Hypothalamus (tissue), 51 donors: ENCODE measurements at regions not wholly inside any gene's neighbourhood (a gene's known extent, or its start where the extent isn't known, plus 50 kb on each side); places are given as distances from the start of the nearest gene placed in this dataset.

Experiments used
- DNase-seq, 51 donors: peaks; one replicate each; lab custom pipeline; 2025; lab: John Stamatoyannopoulos, UW

DNA sequence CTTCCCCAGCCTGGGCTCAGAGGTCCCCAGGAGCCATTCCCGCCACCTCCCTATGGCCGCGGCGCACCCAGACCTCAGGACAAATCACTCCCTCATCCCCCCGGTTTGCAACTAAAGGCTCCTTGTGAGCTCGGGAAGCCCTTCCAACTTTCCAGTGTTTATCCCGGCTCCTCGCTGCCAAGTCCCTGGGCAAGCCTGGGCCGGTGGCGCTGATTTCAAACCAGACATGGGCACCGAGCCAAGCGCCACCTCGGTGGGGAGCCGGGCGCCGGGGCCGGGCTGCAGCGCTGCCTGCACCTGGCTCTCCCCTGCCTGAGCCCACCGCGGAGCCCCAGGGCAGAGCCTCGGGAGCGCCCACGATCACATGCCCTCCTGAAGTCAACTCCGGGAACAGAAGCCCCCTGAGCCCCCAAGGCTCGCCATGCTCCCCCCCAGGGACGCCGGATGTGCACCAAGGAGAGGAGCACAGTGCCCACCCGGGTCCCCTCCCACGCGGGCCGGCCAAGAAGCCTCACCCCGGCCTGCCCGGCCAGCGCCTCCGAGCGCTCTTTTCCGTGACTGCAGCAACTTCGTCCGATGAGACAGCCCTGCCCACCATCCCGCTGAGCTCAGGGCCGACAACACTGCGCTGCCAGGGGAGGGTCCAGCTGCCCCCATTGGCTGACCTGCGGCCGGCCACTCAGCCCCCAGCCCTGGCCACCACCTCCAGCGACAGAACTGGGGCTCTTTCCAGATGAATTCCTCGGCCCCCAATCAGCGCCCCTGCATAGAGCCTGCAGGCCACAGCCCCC lies 50.0 kb downstream of the NCOR2 start:
- DNase-seq = peak in 47 of 51 donors; percentile 27 to 83 (median 69)

DNA sequence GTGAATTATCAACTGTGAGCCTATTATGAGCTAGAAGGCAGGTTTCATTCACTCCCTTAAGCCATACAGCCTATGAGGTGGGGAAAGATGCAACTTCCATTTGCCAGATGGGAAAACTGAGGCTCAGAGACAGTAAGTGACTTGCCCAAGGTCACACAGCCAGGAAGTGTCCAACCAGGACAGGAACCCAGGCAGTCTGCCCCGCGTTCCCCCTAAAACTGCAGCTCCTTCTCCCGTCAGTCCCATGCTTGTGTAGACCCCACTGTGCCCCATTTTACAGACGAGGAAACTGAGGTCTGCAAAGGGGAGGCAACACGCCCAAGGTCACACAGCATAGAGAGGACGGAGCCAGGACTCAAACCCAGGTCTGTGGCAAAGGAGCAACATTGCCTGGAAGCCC lies 50.6 kb downstream of the NCOR2 start:
- no peak for DNase-seq

DNA sequence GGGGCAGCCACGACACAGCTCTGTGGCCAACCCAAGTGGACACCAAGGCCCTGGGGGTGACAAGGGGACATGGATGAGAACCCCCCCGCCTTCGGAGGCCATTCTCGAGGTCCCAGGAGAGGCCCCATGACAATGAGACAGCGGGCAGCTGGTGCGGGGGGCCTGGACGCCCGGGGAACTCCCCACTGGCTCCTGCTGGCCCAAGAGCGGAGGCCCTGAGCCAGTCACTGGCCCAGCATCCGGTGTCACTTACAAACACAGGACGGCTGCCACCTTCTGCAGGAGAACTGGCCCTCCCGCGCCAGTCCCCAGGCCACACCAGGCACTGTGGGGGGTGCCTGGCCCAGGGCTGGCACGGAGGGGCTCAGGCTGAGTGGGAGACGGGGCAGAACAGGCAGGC lies 51.4 kb downstream of the NCOR2 start:
- DNase-seq = peak in 16 of 51 donors; percentile 12 to 39 (median 30)

DNA sequence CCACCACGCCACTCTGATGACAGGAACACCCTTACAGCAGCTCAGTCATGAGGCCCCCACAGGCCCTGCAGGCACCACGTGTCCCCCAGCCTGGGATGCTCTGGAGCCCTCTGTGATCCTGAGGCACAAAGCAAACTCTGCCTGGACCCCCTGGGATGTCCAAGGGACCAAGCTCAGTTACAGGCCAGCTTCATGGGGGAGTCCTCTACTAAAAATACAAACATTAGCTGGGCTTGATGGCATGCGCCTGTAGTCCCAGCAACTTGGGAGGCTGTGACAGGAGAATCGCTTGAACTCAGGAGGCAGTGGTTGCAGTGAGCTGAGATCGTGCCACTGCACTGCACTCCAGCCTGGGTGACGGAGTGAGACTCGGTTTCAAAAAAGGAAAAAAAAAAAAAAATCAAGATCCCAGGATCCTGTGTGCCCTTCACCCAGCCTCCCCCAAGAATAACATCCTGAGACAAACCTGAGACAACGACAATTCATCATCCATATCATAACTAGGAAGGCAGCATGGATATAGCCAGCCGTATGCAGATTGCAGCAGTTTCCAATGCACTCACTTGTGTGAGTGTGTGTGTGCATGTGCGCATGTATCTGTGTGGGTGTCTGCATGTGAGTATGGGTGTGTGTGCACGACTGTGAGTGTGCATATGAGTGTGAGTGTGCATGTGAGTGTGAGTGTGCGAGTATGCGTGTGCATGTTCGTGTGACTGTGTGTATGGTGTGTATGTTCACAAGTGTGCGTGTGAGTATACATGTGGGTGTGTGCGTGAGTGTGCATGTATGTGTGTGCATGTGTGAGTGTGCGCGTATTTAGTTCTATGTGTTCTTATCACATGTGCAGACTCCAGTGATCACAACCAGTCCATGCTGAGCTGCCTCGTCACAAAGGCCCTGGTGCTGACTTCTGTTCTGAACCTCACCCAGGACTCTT lies 52.1 kb downstream of the NCOR2 start:
- no peak for DNase-seq

DNA sequence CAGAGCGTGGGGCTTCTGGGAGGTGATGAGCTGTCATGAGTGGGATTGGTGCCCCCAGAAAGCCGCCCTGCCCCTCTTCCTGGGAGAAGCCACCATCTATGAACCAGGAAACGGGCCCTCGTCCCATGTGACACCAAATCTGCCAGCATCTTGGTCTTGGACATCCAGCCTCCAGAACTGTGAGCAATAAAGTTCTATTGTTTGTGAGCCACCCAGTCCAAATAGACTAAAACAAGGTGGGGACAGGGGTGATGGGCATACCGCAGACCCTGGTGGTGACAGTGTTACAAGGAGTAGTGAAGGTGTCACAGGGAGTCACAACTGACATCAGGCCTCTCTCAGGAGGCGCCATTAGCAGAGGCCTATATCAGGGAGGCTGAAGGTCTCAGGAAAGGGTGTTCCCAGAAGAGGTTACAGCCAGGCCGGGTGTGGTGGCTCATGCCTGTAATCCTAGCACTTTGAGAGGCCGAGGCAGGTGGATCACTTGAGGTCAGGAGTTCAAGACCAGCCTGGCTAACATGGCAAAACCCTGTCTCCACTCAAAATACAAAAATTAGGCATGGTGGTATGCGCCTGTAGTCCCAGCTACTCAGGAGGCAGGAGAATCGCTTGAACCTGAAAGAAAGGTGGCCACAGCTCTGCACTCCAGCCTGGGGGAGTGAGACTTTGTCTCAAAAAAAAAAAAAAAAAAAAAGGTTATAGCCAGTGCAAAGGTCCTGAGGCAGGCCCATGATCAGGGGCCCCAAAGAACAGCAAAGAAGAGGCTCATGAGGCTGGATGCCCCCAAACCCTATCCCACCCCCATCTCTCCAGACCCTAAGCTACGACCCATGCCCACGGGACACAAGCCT lies 53.0 kb downstream of the NCOR2 start:
- no peak for DNase-seq

DNA sequence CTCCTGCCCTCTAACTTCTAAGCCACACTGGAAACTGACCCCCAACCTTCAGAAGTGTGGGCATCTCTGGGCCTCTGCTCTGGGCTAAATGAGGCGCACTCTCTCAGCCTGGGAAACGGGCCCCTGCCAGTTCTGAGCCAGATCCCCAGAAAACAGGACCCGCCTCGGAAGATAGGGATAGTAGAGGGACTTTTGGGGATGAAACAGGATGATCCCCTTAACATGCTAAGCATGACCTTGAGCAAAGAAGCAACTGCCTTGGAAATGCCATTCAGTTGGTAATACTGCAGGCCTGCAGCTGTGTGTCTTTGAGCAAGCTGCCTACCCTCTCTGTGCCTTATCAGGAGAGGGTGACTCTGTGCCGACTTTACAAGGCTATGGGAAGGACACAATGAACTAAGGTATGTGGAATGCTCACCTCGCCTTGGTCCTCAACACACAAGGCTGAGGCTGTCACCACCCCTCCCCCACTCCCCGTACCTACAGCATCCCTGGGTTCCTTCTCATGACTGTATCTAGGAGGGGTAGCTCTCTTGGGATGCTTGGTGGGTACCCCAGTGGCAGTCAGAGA lies 54.0 kb downstream of the NCOR2 start:
- no peak for DNase-seq

DNA sequence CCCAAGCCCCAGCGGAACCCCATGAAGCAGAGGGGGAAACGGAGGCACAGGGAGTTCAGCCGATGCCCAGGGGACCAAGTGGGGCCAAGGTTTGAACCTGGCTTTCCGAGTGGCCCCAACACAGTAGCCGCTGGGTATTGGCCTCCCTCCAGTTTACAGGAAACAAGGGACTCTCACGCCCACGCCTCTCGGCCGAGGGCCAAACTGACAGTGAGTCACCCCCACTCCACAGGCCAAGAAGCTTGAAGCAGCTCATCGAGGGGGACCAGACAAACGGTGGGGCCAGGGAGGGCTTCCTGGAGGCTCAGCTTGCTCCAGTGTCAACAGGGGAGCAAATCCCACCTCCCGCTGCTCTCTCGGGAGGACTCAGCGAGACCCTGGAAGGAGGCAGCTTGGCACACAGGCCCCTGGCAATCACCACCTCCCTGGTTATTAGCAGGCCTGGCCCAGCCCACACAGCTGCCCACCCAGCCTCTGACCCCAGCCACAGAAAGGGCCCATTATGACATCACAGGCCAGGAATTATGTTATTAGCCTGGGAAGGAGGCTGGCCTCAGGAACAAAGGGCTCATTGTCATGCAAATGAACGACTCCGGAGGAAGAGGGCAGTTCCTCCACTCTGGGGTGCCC lies 54.6 kb downstream of the NCOR2 start:
- DNase-seq = peak in 44 of 51 donors; percentile 13 to 95 (median 76)

DNA sequence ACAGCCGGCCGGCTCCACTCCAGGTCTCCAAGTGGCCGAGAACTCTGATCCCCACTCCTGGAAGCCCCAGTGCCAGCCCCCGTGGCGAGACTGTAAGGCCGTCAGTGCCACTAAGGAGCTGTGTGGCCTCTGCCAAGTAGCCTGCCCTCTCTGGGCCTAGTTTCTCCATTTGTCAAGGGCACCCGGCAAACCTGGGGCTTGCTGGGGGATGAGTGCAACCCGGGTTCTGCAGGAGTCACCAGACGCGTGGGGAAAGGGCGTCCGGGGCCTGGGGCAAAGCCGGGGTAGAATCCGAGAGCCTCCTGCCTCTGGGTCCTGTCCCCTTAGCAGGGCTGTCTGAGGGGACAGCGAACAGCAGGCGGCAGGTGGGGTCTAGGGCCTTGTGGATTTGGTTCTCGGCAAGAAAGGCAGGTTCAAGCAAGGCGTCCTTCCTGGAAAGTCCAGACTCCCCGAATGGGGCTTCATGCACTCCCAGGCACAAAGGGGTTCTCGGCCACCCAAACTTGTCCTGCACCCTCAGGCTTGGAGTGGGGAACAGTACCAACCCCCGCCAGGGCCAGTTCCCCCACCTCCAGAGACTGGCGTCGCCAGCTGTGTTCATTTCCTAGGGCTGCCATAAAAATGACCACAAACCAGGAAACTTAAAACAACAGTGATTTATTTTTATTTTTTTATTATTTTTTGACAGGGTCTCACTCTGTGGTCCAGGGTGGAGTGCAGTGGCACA lies 56.0 kb downstream of the NCOR2 start:
- DNase-seq = no peak

DNA sequence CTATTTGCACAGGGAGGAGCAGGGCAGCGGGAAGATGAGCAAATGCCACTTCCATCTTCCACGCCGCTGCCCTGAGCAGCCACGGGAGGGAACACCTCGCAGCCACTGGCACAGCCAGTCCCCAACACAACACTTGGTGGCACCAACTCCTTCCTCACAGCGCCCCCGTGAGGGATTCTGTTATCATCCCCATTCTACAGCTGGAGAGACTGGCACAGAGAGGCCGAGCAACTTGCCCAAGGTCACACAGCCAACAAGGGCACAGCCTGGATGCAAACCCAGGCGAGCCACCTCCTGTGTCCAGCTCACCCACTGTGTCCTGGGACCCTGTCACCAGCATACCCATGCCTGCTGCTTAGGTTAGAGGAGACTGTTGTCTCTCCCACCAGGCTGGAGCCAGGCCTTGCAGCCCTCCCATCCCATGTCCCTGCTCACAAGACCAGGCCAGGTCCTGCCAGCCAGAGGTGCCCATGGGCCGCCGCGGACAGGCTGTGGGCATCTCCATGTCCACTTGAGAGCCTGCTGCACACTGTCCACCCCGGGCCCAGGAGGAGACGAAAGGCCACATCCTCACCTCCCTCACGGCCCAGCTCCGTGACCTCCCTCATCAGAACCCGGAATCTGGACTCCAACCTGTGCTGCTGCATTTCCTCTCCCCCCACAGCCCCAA lies 57.0 kb downstream of the NCOR2 start:
- DNase-seq = peak in 24 of 51 donors; percentile 14 to 73 (median 56)

DNA sequence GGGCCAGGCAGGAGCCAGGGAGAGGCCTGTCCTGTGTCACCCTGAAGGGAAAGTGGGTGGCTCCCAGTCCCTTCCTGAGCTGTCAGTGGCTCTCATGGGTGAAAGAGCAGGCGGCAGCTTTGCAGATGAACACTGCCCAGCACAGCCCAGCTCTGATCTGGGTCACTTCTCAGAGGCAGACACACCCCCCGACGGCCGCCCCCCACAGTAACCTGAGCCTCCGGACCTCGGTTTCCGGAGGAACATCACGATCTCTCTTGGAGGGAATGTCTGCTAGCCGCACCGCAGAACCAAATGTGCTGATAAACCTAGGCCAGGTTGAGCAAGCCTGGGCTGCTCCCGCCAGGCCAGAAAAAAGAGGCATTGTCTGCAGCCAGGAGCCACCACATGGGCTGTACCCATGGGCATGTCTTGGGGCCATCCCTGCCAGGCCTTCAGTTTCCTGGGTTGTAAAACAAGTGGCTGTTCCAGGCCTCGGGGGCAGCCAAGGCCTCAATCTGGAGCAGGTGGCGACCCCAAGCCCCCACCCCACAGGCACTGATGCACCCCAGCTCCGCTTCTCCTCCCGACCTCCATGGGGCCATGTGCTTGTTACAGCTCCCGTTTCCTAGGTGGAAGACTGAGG lies 57.6 kb downstream of the NCOR2 start:
- peak in 39 of 51 donors; percentile 22 to 78 (median 53) for DNase-seq

DNA sequence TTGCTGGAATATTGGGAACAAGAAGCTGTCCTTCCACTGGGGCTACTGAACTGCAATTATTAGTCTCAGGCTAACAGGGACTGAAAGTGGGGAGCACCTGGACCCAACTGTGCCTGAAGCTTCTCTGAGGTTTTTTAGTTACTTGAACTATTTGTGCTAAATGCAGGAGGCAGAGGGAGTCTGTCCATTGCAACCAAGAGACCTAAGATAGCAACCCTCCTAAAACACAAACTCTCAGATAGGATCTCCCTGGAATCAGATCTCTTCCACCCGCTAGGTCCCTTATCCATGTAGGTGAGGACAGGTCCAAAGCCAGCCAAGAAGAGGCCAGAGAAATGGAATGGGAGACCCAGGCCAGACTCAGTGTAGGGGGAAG lies 58.1 kb downstream of the NCOR2 start:
- no peak for DNase-seq

DNA sequence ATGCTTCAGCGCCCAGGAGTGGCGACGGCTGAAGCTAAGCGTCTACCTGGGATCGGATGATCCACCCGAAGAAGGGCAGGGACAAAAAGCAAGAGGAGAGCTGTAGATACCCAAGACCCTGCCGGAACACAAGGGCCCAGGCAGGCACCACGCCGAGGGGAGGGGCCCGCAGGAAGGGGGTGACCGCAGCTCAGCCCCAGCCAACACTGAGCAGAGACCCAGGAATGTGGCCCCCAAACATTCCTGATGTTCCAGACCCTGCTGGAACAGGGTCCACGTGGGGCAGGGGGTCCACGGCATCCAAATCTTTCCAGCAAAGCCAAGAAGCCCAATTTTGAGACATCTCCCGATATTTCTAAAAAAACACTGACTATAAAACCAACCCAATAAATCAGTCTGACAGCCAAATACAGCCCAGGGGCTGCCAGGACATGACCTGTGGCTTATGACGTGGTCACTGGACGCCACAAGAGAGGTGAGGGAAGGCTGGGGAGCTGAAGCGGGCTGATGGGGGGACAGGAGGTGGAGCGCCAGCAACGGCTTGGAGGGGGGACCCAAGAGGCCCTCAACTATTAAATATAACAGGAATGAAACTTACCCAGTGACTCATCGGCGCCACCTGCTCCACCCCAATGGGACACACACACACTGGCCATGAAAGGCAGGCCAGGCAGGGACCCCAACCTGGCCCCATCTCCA lies 58.9 kb downstream of the NCOR2 start:
- no peak for DNase-seq

DNA sequence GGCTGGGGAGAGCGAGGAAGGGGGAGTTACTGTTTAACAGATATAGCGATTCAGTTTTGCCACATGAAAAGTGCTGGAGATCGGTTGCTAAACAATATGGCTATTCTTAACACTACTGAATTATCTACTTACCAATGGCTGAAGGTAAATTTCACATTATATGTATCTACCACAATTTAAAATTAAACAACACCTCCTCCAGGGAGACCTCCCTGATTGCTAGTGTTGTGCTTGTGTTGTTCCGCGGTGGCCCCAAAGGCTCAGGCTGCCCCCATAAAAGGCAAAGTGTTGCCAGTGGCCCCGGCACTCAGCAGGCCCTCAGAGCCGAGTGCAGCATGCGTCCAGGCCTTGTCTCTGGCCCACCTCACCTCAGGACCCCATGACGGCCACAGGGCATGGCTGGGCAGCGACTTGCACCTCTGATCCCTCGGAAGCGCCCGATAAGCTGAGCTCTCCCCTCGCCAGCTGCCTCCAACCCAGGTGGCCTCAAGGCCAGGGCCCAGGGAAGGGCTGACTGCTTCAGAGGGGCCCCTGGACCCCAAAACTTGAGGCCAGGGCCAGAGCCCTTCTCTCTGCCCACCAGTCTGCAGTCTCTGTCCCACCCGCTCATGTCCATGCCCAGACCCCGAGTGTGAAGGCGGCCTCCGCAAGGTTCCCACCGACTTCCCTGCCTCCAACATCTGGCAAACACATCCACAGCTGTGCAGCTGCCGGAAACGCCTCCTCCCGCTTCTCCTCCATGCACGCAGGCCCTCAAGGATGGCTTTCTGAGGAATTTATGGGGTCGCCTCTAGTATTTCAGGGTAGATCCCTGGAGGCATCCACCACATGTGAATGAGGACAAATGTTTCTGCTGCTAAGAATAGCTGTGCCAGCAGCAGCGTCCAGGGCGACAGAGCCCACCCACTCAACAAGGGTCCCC lies 60.0 kb downstream of the NCOR2 start:
- no peak for DNase-seq

DNA sequence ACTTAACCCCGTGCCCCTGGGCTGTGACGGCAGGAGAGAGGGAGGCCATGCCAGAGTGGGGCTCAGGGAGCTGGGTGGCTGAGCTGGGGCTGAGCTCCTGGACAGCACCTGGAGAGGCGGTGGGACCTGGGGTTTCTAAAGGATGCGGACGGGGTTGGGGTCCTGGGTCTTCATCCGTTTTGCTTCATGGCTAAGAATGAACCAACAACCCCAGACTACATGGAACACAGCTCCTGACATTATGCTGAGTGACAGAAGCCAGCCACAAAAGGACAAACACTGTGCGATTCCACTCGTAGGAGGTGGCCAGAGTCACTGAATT lies 60.6 kb downstream of the NCOR2 start:
- DNase-seq = no peak

DNA sequence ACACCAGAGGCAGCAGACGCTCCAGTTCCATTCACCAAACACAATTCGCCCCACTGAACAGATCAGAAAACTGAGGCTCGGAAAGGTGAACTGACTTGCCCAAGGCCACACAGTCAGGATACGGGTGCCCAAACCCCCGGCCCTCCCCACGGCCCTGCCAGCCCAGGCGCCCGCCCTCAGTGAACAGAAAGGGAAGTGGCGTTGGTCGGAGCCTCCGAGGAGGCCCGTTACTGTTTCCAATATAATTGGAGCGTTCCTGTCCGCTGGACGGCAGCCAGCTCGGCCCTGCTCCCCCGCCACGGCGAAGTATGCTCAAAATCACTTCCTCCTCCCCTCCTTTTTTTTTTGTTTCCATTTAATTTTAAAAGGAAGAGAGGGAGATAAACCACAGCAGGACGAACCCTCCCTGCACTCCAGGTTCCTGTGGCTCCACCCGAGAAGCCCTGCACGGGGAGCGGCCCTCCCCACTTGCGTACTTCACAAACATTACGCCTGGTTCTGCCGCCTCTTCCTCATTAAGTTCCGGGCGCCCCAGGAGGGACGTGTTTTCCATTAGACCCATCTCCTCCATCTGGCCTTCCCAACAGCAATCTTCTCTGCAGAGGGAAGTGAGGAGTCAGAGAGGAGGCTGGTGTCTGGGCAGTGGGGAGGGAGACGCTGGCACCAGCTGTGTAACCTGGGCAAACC lies 61.1 kb downstream of the NCOR2 start:
- DNase-seq = peak in 11 of 51 donors; percentile 31 to 55 (median 39)
